HL-60 (cell line): ENCODE measurements at regions not wholly inside any gene's neighbourhood (a gene's known extent, or its start where the extent isn't known, plus 50 kb on each side); places are given as distances from the start of the nearest gene placed in this dataset.

ENCODE experiments used
- DNase-seq, 2 experiments: peaks; one replicate each; pipeline ENCODE4 v3.0.0-alpha.2; 2010 to 2020; ENCODE audit warnings: low read depth in 1 of 2, low spot score in 1 of 2
- H3K27ac ChIP-seq: fragments of 250-450 bp; sonication (Bioruptor Pico); replicated peaks from 2 replicates; pipeline ENCODE4 v1.5.1; 2020; ENCODE audit warnings: mild to moderate bottlenecking, moderate library complexity
- H3K27me3 ChIP-seq: fragments of 250-450 bp; sonication (Bioruptor Pico); 2 replicates; pipeline ENCODE4 v1.5.1; 2021; ENCODE audit warnings: mild to moderate bottlenecking, moderate library complexity; ENCODE audit not compliant: insufficient read depth, poor library complexity, severe bottlenecking
- H3K4me3 ChIP-seq: replicated peaks from 2 replicates; pipeline ENCODE4 v1.5.1; 2011; ENCODE audit warnings: mild to moderate bottlenecking, control low read depth, low read length; ENCODE audit not compliant: insufficient read depth
- CTCF ChIP-seq: IDR thresholded peaks from one replicate; pipeline ENCODE4 v1.5.1; 2011; ENCODE audit warnings: low read length, control low read depth, inconsistent platforms; ENCODE audit not compliant: insufficient read depth
- GABPA ChIP-seq: IDR thresholded peaks from 2 replicates; pipeline ENCODE4 v1.6.1; 2012; ENCODE audit warnings: low read depth
- POLR2AphosphoS5 ChIP-seq: IDR thresholded peaks from 2 replicates; pipeline ENCODE4 v1.6.1; 2012; ENCODE audit warnings: low read depth
- REST ChIP-seq: IDR thresholded peaks from 2 replicates; pipeline ENCODE4 v1.6.1; 2012; ENCODE audit warnings: low read depth; ENCODE audit not compliant: insufficient replicate concordance
- SPI1 ChIP-seq: IDR thresholded peaks from 2 replicates; pipeline ENCODE4 v1.6.1; 2012; ENCODE audit warnings: low read depth, mild to moderate bottlenecking, borderline replicate concordance

GRCh38 chr11:123250892-123251656 lies 56.0 kb upstream of the CLMP start:
- Histone ChIP-seq H3K27me3 (peaks cover 5% of the 10 kb centered on the region), H3K4me3 (no peak overlapping the region), H3K27ac (no peak overlapping the region)
- TF ChIP-seq CTCF = no peak
- TF ChIP-seq REST = no peak
- no peak for TF ChIP-seq SPI1
- no peak for TF ChIP-seq GABPA
- no peak for TF ChIP-seq POLR2AphosphoS5
- DNase-seq = no peak

DNA sequence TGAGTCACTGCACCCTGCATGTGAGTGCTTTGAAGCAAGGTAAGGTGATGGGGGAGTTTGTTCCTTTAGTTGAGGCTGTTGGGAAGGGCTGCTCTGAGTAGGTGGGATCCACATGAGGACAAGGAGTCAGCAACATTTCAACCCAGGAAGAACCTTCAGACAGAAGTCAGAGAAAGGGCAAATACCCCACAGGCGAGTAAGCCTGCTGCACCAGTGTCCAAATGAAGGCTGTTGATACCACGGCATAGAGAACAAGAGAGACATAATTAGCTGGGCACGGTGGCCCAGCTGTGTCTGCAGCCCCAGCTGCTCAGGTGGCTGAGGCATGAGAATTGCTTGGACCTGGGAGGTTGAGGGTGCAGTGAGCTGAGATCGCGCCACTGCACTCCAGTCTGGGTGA lies 54.3 kb upstream of the CLMP start:
- TF ChIP-seq REST = no peak
- no peak for TF ChIP-seq POLR2AphosphoS5
- no peak for TF ChIP-seq GABPA
- no peak for TF ChIP-seq CTCF
- no peak for TF ChIP-seq SPI1
- no peak for DNase-seq
- H3K4me3 ChIP-seq = no peak overlapping the region

GRCh38 chr11:123247813-123248379 lies 52.8 kb upstream of the CLMP start:
- no peak overlapping the region for H3K27ac ChIP-seq
- TF ChIP-seq POLR2AphosphoS5 = no peak
- no peak for TF ChIP-seq GABPA
- TF ChIP-seq SPI1 = no peak
- no peak for TF ChIP-seq REST
- no peak for TF ChIP-seq CTCF
- H3K4me3 ChIP-seq = no peak overlapping the region
- DNase-seq = no peak
- peaks cover 5% of the 10 kb centered on the region for H3K27me3 ChIP-seq

More for the DNA sequence above, 54.3 kb upstream of the CLMP start:
- Histone ChIP-seq H3K27me3 (peaks cover 5% of the 10 kb centered on the region), H3K27ac (no peak overlapping the region)
